C4-2B (cell line): ENCODE measurements at regions not wholly inside any gene's neighbourhood (a gene's known extent, or its start where the extent isn't known, plus 50 kb on each side); places are given as distances from the start of the nearest gene placed in this dataset.

Experiments
- H3K27ac ChIP-seq: fragments of 450-650 bp; 2 replicates; pipeline ENCODE4 v1.5.1; 2017
- CTCF ChIP-seq: fragments of 450-650 bp; conservative IDR thresholded peaks from 2 replicates; pipeline ENCODE4 v1.5.1; 2017; ENCODE audit warnings: mild to moderate bottlenecking
- ZFX ChIP-seq: fragments of 450-650 bp; IDR thresholded peaks from 2 replicates; pipeline ENCODE4 v1.6.1; 2017

DNA sequence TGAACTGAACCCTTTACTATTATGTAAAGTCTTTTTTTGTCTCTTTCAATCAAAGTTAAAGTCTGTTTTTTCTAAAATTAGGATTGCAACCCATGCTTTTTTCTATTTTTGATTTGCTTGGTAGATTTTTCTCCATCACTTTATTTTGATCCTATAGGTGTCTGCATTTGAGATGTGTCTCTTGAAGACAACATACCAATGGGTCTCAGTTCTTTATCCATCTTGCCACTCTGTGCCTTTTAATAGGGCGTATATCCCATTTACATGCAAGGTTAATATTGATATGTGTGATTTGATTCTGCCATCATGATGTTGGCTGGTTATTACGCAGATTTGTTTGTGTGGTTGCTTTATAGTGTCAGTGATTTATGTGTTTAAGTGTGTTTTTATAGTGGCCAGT is 436.0 kb upstream of the SEMA6A start:
- TF ChIP-seq CTCF: no peak
- no peak for TF ChIP-seq ZFX

GRCh38 chr5:116998024-116998423 is 423.4 kb upstream of the SEMA6A start:
- TF ChIP-seq ZFX (no peak), CTCF (no peak)
- no peak overlapping the region for H3K27ac ChIP-seq

More for the DNA sequence above, 436.0 kb upstream of the SEMA6A start:
- no peak overlapping the region for H3K27ac ChIP-seq

DNA sequence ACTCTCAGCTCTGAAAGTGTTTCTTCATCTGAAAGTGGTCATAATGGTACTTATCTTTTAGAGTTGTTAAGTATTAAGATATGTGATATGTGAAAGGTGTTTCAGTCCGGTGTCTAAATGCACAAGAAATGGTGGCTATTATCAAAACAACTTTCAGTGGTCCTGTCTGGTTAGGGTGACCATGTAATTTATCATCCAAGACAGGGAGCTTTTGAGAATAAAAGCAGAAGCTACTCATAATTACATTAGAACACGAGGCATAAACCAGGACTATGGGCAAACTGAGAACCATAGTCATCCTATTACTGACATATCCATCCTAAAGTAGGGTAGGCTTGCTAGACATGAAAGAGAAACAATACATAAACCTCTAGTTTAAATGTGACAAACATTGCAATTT is 418.1 kb upstream of the SEMA6A start:
- TF ChIP-seq ZFX: no peak
- TF ChIP-seq CTCF: no peak
- H3K27ac ChIP-seq: no peak overlapping the region

GRCh38 chr5:116989995-116990394 is 415.4 kb upstream of the SEMA6A start:
- TF ChIP-seq CTCF: no peak
- TF ChIP-seq ZFX: no peak
- no peak overlapping the region for H3K27ac ChIP-seq

- TF ChIP-seq CTCF (no peak), ZFX (no peak)
- H3K27ac ChIP-seq: no peak overlapping the region
Measured at GRCh38 chr5:116982035-116982434, 407.4 kb upstream of the SEMA6A start.

DNA sequence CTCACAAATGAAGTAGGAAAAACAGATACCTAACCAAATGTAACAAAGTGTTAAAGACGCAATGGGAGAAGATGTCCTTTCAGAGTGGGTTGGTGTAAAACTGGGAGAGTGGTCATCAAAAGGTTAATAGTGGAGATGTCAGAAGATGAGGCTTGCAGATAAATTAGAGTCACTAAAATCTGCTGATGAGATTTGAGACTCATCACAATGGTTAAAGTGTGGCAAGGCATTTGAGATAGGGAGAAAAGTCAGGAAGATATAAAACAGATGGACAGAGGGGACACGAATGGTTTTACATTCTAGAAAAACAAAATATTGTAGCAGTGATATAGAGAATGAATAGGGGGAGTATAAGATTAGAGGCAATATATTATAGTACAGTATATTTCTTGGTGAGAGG is 406.0 kb upstream of the SEMA6A start:
- no peak overlapping the region for H3K27ac ChIP-seq
- TF ChIP-seq ZFX (no peak), CTCF (no peak)

GRCh38 chr5:116976767-116977166 is 402.1 kb upstream of the SEMA6A start:
- no peak overlapping the region for H3K27ac ChIP-seq
- TF ChIP-seq CTCF (no peak), ZFX (no peak)
